K562 (cell line): ENCODE measurements at regions not wholly inside any gene's neighbourhood (a gene's known extent, or its start where the extent isn't known, plus 50 kb on each side); places are given as distances from the start of the nearest gene placed in this dataset.
"Not testable (repeated sequence)": the region's sequence is repeated elsewhere in the genome, so short reads cannot be mapped to it uniquely, and the experiment has no call there.

Experiments used
- ATAC-seq: fragments of 200-7000 bp; cut with Tn5 transposase; 3 replicates; pipeline ENCODE4 v1.9.1; 2020; ENCODE audit warnings: moderate library complexity
- BruUV-seq: library from RNA; stranded (reverse); fragments of 400-500 nt; replicated peaks from 2 replicates; lab custom pipeline; 2021; lab: Mats Ljungman, UMichigan
- CTCF ChIA-PET: fragments of 300-600 bp; formaldehyde crosslinking; extraction: SDS; loops from one replicate; lab custom pipeline; 2021; ENCODE audit warnings: low intra/inter-chr PET ratio; lab: Yijun Ruan, JAX
- POLR2A ChIA-PET: fragments of 300-600, 350-650 bp; sonication (Branson Sonifier 250); formaldehyde crosslinking; extraction: SDS; loops from one replicate; lab custom pipeline; 2021; ENCODE audit warnings: antibody characterized with exemption, inconsistent platforms; lab: Yijun Ruan, JAX
- DNase-seq, 4 experiments: peaks; one replicate each; pipeline versions ENCODE4 v3.0.0 to v3.0.0-alpha.2; 2011 to 2018; ENCODE audit warnings: low spot score in 3 of 4, mixed read lengths in 3 of 4; ENCODE audit errors: extremely low read depth in 1 of 4
- FAIRE-seq: peaks from 2 replicates; lab custom pipeline; 2011; peaks lifted over from hg19 to GRCh38; lab: Jason Lieb, UNC
- H2AFZ ChIP-seq: 2 replicates; pipeline ENCODE4 v1.6.0; 2011; ENCODE audit warnings: low read depth, low read length, control low read depth, inconsistent platforms
- H3K27ac ChIP-seq: fragments of 200-600 bp; 3 replicates; pipeline ENCODE4 v1.8.0; 2011; ENCODE audit warnings: low read depth, mild to moderate bottlenecking, control low read depth, inconsistent platforms, low read length, moderate library complexity, mixed read lengths; ENCODE audit errors: extremely low read depth
- H3K27me3 ChIP-seq, 2 experiments: fragments of 300-600 bp in 1 of 2; 2 replicates in 1 of 2; 3 replicates in 1 of 2; pipeline versions ENCODE4 v1.6.0 to v1.8.0; 2011; ENCODE audit warnings: inconsistent platforms in 2 of 2, low read length in 2 of 2, mild to moderate bottlenecking in 1 of 2, mixed read lengths in 1 of 2, moderate library complexity in 1 of 2; ENCODE audit not compliant: control insufficient read depth in 2 of 2, insufficient read depth in 2 of 2
- H3K36me3 ChIP-seq: fragments of 300-600 bp; 3 replicates; pipeline ENCODE4 v1.8.0; 2011; ENCODE audit warnings: mild to moderate bottlenecking, low read length, inconsistent platforms; ENCODE audit not compliant: control insufficient read depth, insufficient read depth
- H3K4me1 ChIP-seq, 2 experiments: fragments of 200-600 bp in 1 of 2; replicated peaks in 1 of 2; 2 replicates in 1 of 2; 3 replicates in 1 of 2; pipeline versions ENCODE4 v1.5.1 to v1.8.0; 2011; ENCODE audit warnings: inconsistent platforms in 2 of 2, low read length in 2 of 2, mild to moderate bottlenecking in 1 of 2, mixed read lengths in 1 of 2, moderate library complexity in 1 of 2; ENCODE audit not compliant: control insufficient read depth in 2 of 2, insufficient read depth in 2 of 2
- H3K4me2 ChIP-seq: 2 replicates; pipeline ENCODE4 v1.6.1; 2011; ENCODE audit warnings: low read length, control low read depth, inconsistent platforms, mixed read lengths; ENCODE audit not compliant: insufficient read depth
- H3K4me3 ChIP-seq: fragments of 200-600 bp; sonication (generic), shearing (Covaris generic); 2 replicates; pipeline ENCODE4 v1.5.1; 2016; ENCODE audit warnings: control low read depth, inconsistent platforms
- H3K79me2 ChIP-seq: fragments of 200-600 bp; 3 replicates; pipeline ENCODE4 v1.8.0; 2011; ENCODE audit warnings: low read length, inconsistent platforms; ENCODE audit not compliant: control insufficient read depth, insufficient read depth
- H3K9ac ChIP-seq, 2 experiments: 2 replicates each; pipeline versions ENCODE4 v1.6.0 to v1.6.1; 2011; ENCODE audit warnings: low read depth in 2 of 2, low read length in 2 of 2, control low read depth in 1 of 2, inconsistent platforms in 1 of 2, mild to moderate bottlenecking in 1 of 2, mixed read lengths in 1 of 2; ENCODE audit not compliant: insufficient read depth in 1 of 2
- H3K9me1 ChIP-seq: one replicate; pipeline ENCODE4 v1.6.0; 2011; ENCODE audit warnings: inconsistent platforms, mild to moderate bottlenecking, low read length, moderate library complexity; ENCODE audit not compliant: control insufficient read depth, insufficient read depth
- H3K9me3 ChIP-seq: replicated peaks from 2 replicates; pipeline ENCODE4 v1.5.1; 2011; ENCODE audit warnings: low read depth, low read length, inconsistent platforms; ENCODE audit not compliant: control insufficient read depth, insufficient read depth
- H4K20me1 ChIP-seq: replicated peaks from 2 replicates; pipeline ENCODE4 v1.6.1; 2011; ENCODE audit warnings: low read length, inconsistent platforms, mixed read lengths; ENCODE audit not compliant: control insufficient read depth, insufficient read depth
- BRD4 ChIP-seq: fragments of 200-600 bp; sonication (generic); IDR thresholded peaks from 2 replicates; pipeline ENCODE4 v1.6.1; 2017; ENCODE audit warnings: inconsistent platforms
- CXXC5 ChIP-seq: fragments of 250-450 bp; sonication (Bioruptor Pico); IDR thresholded peaks from 2 replicates; pipeline ENCODE4 v1.8.0; 2022; ENCODE audit warnings: inconsistent platforms, mild to moderate bottlenecking, moderate library complexity
- NEUROD1 ChIP-seq: fragments of 150-350 bp; IDR thresholded peaks from 2 replicates; pipeline ENCODE4 v1.6.1; 2014; ENCODE audit warnings: borderline replicate concordance, low read length, low read depth; ENCODE audit not compliant: partially characterized antibody
- ZC3H8 ChIP-seq: fragments of 450-650 bp; IDR thresholded peaks from 2 replicates; pipeline ENCODE4 v1.6.1; 2017
- WGBS: fragments of 100-300 bp; shearing (Covaris generic); methylation state at CpG from one replicate; pipeline ENCODE4 v1.1.6; 2016; ENCODE audit warnings: low coverage, mixed read lengths; ENCODE audit not compliant: insufficient coverage; ENCODE audit errors: missing lambda C conversion rate; 5-methylcytosine and 5-hydroxymethylcytosine counted together
- in situ Hi-C: fragments of 300-500 bp; cut with MboI; formaldehyde crosslinking; loops from 4 replicates; pipeline ENCODE4 v1.15.0; 2018; ENCODE audit warnings: inconsistent platforms, mixed read lengths
- intact Hi-C: fragments of 100-400 bp; cut with micrococcal nuclease; formaldehyde crosslinking; loops from 2 replicates; pipeline ENCODE4 v1.14.2; 2022

DNA sequence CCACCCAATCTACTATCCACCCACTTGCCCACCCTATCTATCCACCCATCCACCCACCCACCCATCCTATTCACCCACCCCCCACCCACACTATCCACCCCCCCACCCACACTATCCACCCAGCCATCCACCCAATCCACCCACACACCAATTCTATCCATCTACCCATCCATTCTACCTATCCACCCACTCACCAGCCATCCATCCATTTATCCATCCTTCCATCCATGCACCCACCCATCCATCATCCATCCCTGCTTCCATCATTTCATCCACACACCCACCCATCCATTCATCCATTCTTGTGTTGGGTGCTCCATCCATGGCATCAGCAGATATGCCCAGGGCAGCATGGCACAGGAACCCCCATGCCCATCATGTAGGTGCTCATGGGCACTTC is 1206.6 kb downstream of the BRD1 start (continued):
- TF ChIP-seq NEUROD1, result no peak
- TF ChIP-seq ZC3H8, result no peak

DNA sequence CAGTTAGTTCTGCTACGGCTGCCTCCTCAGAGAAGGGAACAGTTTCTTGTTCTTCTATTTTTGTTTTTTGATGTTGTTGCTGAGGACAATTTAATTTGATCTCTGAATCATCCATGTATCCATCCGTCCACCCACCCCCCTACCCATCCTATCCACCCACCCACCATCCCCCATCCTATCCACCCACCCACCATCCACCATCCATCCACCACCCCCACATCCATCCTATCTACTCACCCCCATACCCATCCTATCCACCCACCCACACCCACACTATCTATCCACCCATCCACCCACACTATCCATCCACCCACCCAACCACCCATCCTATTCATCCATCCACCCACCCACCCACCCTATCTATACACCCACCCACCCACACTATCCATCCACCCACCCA is 1207.2 kb downstream of the BRD1 start:
- CTCF ChIA-PET, H3K79me2 ChIP-seq, H3K4me2 ChIP-seq, intact Hi-C loops, BruUV-seq, H3K27me3 ChIP-seq, H3K4me1 ChIP-seq, in situ Hi-C loops, POLR2A ChIA-PET, H3K9me3 ChIP-seq, H3K4me3 ChIP-seq, ATAC-seq, FAIRE-seq, H2AFZ ChIP-seq, H4K20me1 ChIP-seq, H3K9ac ChIP-seq, H3K36me3 ChIP-seq, DNase-seq, H3K9me1 ChIP-seq, H3K27ac ChIP-seq: not testable (repeated sequence)
- WGBS, result 30% methylated on average over 2 of the region's 2 CpGs

DNA sequence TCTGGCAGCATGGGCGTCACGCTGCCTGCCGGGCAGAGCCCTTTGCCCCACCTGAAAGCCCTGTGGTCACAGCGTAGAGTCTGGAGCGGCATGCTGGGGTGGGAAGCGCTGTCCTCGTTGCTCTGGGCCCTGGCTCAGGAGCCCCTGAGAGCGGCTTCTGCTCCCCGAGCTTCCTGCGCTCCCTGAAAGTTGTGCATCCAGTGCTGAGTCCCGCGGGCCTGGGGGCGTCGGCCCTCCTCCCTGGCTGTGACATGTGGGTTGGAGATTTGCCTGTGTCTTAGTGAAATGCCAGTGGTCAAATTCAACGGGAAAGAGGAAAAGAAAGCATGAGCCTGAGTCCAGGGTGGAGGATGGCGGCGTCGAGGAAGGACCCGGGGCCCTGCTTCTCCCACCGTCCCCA is 1208.0 kb downstream of the BRD1 start:
- no peaks in the 10 kb centered on the region for H3K79me2 ChIP-seq
- FAIRE-seq, result no peak
- BruUV-seq, result no TSS peak
- TF ChIP-seq BRD4 (no peak), CXXC5 (CRISPR knock-in tag) (no peak)

More for the DNA sequence above, 1208.0 kb downstream of the BRD1 start:
- ChIA-PET POLR2A (no interaction called here), CTCF (no interaction called here)
- Histone ChIP-seq H3K9ac (no peak overlapping the region; a peak in 1 of 4 replicates), H4K20me1 (no peaks in the 10 kb centered on the region), H3K27ac (no peak overlapping the region), H2AFZ (no peak overlapping the region), H3K27me3 (peaks cover 0 to 4% of the 10 kb centered on the region in 2 experiments; a peak in 1 of 5 replicates), H3K4me1 (no peaks in the 10 kb centered on the region), H3K9me3 (no peaks in the 10 kb centered on the region), H3K4me3 (no peak overlapping the region), H3K4me2 (no peak overlapping the region), H3K36me3 (no peaks in the 10 kb centered on the region), H3K9me1 (no peaks in the 10 kb centered on the region)
- DNase-seq, result no peak
- no peak for ATAC-seq
- WGBS, result 9% methylated on average over 7 of the region's 20 CpGs
- in situ Hi-C loops (no loop called here), intact Hi-C loops (no loop called here)
